Gastroesophageal sphincter (tissue), 3 donors: ENCODE measurements at regions not wholly inside any gene's neighbourhood (a gene's known extent, or its start where the extent isn't known, plus 50 kb on each side); places are given as distances from the start of the nearest gene placed in this dataset.

Source experiments
- CTCF ChIP-seq, 4 experiments: fragments of 200-600 bp in 2 of 4; fragments of 450-650 bp in 2 of 4; sonication (generic) in 1 of 4; IDR thresholded peaks; one replicate each; pipeline ENCODE4 v1.5.1; 2017 to 2019; ENCODE audit warnings: antibody characterized with exemption in 4 of 4, mild to moderate bottlenecking in 2 of 4, moderate library complexity in 2 of 4
- EP300 ChIP-seq: sonication (generic); formaldehyde crosslinking; IDR thresholded peaks from one replicate; pipeline ENCODE4 v1.6.1; 2017; ENCODE audit warnings: antibody characterized with exemption, mild to moderate bottlenecking

DNA sequence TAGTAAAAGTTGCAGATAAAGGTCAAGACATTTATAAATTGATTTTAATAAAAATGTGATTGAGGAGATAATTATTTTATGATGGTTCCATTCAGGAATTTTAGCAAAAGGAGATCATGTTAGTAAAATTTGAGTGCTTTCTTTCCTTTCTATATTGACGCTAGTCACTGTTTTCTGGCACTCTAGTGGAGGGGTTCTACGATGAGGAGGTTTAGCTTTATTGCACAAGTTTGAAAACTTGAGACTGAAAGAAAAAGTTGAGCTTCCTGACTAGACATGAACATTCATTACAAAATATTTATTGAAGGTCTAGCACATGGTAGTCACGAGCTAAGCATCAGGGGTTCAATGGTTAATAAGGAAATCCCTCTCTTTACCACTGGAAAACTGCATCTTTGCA lies 336.1 kb downstream of the SNAPC1 start:
- TF ChIP-seq EP300 (no peak), CTCF (IDR thresholded peaks at IDR 0.05) (no peak)
